ENCODE measurements at regions not wholly inside any gene's neighbourhood (a gene's known extent, or its start where the extent isn't known, plus 50 kb on each side); places are given as distances from the start of the nearest gene placed in this dataset.

- DNase-seq (ENCODE audit: low read depth): no peak
These were observed 500.3 kb upstream of the GRIA1 start for GRCh38 chr5:152990217-152990616.

- no peak for DNase-seq (ENCODE audit: low read depth)
These were observed 499.8 kb upstream of the GRIA1 start for GRCh38 chr5:152990649-152991048.

- DNase-seq (ENCODE audit: low read depth): no peak
These were observed 496.3 kb upstream of the GRIA1 start for GRCh38 chr5:152994033-152994680.

GRCh38 chr5:152995214-152995725, 495.2 kb upstream of the GRIA1 start:
- DNase-seq (ENCODE audit: low read depth): no peak

- no peak for DNase-seq (ENCODE audit: low read depth)
These were observed 484.8 kb upstream of the GRIA1 start for GRCh38 chr5:153005711-153006110.

- DNase-seq (ENCODE audit: low read depth): no peak
These were observed 483.8 kb upstream of the GRIA1 start for GRCh38 chr5:153006681-153007080.

GRCh38 chr5:153014194-153014593, 476.3 kb upstream of the GRIA1 start:
- DNase-seq (ENCODE audit: low read depth): no peak

GRCh38 chr5:153018121-153018520, 472.3 kb upstream of the GRIA1 start:
- no peak for DNase-seq (ENCODE audit: low read depth)

- DNase-seq (ENCODE audit: low read depth): no peak
These were observed 459.4 kb upstream of the GRIA1 start for GRCh38 chr5:153030755-153031725.

GRCh38 chr5:153039501-153039900, 451.0 kb upstream of the GRIA1 start:
- DNase-seq (ENCODE audit: low read depth): peak; percentile 2

GRCh38 chr5:153043886-153044285, 446.6 kb upstream of the GRIA1 start:
- DNase-seq (ENCODE audit: low read depth): peak; percentile 78

GRCh38 chr5:153050496-153051179, 439.8 kb upstream of the GRIA1 start:
- no peak for DNase-seq (ENCODE audit: low read depth)

GRCh38 chr5:153066281-153066680, 424.2 kb upstream of the GRIA1 start:
- no peak for DNase-seq (ENCODE audit: low read depth)

- no peak for DNase-seq (ENCODE audit: low read depth)
These were observed 422.6 kb upstream of the GRIA1 start for GRCh38 chr5:153067869-153068268.

GRCh38 chr5:153079396-153079795, 411.1 kb upstream of the GRIA1 start:
- no peak for DNase-seq (ENCODE audit: low read depth)

- DNase-seq (ENCODE audit: low read depth): no peak
These were observed 409.5 kb upstream of the GRIA1 start for GRCh38 chr5:153080940-153081339.

- no peak for DNase-seq (ENCODE audit: low read depth)
These were observed 409.1 kb upstream of the GRIA1 start for GRCh38 chr5:153081385-153081784.

GRCh38 chr5:153084511-153084910, 406.0 kb upstream of the GRIA1 start:
- no peak for DNase-seq (ENCODE audit: low read depth)

GRCh38 chr5:153086486-153086885, 404.0 kb upstream of the GRIA1 start:
- DNase-seq (ENCODE audit: low read depth): peak; percentile 77

GRCh38 chr5:153088538-153088937, 401.9 kb upstream of the GRIA1 start:
- DNase-seq (ENCODE audit: low read depth): peak; percentile 55

GRCh38 chr5:153094333-153094732, 396.1 kb upstream of the GRIA1 start:
- DNase-seq (ENCODE audit: low read depth): no peak

GRCh38 chr5:153096381-153096780, 394.1 kb upstream of the GRIA1 start:
- DNase-seq (ENCODE audit: low read depth): no peak

All from myocyte (in vitro differentiated cells).